ENCODE measurements at regions not wholly inside any gene's neighbourhood (a gene's known extent, or its start where the extent isn't known, plus 50 kb on each side); places are given as distances from the start of the nearest gene placed in this dataset.
A peak's percentile ranks its signal among the peaks of the same experiment; 100 is the strongest.
"Not testable (repeated sequence)": the region's sequence is repeated elsewhere in the genome, so short reads cannot be mapped to it uniquely, and the experiment has no call there.

DNA sequence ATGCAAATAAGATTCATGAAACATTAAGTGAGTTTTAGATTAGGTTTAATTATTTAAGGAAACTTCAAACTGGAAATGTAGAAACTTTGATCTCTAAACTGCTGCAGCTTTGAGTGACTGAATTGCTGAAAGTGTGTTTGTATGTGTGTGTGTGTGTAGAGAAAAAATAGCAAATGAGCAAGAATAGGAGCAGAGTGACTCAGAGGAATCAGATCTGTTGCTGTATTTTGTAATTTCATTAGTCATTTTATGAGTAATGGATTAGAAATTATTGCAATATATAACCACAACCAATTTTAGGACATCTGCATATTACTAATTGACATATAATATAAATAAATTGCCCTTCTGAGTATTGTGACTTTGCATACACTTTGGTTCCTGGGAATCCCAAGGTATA, 52.8 kb upstream of the SLC9A9 start:
- DNase-seq (ENCODE audit: low spot score), result peak; percentile 69

DNA sequence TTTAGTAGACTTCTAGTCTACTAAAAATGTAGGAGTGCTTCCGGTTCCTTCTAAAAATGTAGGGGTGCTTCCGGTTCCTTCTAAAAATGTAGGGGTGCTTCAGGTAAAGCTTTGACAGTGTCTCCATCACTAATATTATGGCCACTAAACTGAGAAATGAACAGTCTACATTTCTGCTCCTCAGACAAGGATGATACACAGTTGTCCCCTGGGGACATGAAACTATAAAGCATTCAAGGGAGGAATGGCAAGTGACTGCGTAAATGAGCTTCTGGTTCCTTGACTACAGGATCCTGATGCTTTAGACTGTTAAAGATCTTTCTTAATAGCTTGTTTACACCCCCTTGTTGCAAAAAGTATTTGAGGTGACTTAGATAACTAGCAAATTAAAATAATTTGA, 53.9 kb upstream of the SLC9A9 start:
- no peak for DNase-seq (ENCODE audit: low spot score)

DNA sequence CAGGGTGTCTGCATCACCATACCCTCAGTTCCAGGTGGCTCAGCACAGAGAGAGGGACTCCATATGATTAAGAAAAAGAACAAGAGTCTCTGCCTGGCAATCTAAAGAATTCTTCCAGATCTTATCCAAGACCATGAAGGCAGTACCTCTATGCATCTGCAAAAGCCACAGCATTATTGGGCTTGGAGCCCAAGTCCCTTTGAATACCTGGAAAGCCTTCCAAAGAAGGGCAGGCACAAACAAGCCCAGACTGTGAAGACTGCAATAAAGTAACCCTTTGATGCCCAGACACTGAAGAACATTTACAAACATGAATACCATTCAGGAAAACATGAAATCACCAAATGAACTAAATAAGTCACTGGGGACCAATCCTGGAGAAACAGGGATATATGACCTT, 60.9 kb upstream of the DIPK2A start:
- DNase-seq (ENCODE audit: low spot score), result no peak

DNA sequence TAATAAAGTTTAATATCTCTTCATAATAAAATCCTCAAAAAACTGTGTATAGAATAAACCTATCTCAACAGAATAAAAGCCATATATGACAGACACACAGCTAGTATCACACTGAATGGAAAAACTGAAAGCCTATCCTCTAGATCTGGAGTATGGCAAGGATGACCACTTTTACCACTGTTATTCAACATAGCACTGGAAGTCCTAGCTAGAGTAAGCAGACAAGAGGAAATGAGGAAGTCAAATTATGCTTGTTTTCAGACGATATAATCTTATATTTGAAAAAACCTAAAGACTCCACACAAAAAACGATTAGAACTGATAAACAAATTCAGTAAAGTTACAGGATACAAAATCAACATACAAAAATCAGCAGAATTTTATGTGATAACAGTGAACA, 57.4 kb upstream of the DIPK2A start:
- DNase-seq (ENCODE audit: low spot score), result no peak

DNA sequence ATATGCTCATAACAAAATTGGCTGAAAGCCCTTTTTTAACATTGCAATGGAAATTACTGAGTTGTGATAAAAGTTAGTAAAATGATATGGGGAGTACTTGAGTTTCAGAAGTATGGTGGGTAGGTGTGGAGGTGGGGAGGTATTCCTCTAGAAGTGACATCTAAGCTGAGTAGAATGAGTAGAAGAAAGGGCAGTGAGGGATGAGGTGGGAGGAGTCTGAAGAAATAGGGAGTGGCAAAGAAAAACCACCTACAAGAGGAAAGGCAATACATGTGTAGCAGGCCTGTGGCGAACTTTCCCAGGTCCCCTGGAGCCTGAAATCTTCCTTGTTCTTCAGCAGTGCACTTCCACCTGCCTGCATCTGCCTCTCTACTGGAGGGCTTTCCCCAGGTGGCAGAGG, 52.8 kb upstream of the DIPK2A start:
- no peak for DNase-seq (ENCODE audit: low spot score)

DNA sequence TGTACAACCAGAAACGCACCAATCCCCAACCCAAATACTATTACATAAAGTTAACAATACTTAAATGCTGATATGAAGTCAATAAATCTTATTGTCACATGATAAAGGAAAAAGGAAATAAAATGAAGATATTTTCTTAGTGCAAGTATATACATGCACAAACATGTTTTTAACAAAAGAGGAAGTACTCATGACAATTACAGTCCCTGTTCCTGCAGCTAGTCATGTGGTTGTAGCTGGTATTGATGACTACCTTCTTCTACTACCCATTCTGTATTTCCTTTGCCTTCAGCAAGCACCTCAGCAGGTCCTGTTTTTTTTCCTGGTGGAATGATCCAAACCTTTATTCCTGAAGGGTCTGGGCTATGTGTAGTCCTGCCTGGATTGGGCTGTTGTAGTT, 50.4 kb upstream of the DIPK2A start:
- not testable (repeated sequence) for DNase-seq (ENCODE audit: low spot score)

Measured in GM03348 (cell line).